HG02970 (cell line): ENCODE measurements at regions not wholly inside any gene's neighbourhood (a gene's known extent, or its start where the extent isn't known, plus 50 kb on each side); places are given as distances from the start of the nearest gene placed in this dataset.

Experiments
- ATAC-seq: cut with Tn5 transposase; IDR thresholded peaks from one replicate; pipeline ENCODE4 v1.9.1; 2021; ENCODE audit warnings: mild to moderate bottlenecking, moderate library complexity, moderate number of reproducible peaks; ENCODE audit not compliant: unreplicated experiment, low FRiP score

- no peak for ATAC-seq
These were observed 602.2 kb upstream of the CXADR start for GRCh38 chr21:16910435-16911165.

- no peak for ATAC-seq
These were observed 601.7 kb upstream of the CXADR start for GRCh38 chr21:16911166-16911607.

GRCh38 chr21:16912075-16912474, 600.8 kb upstream of the CXADR start:
- ATAC-seq = no peak

- no peak for ATAC-seq
These were observed 599.8 kb upstream of the CXADR start for GRCh38 chr21:16913010-16913409.

GRCh38 chr21:16928439-16928838, 584.4 kb upstream of the CXADR start:
- ATAC-seq = no peak

- no peak for ATAC-seq
These were observed 580.5 kb upstream of the CXADR start for GRCh38 chr21:16932314-16932713.

- no peak for ATAC-seq
These were observed 570.1 kb upstream of the CXADR start for GRCh38 chr21:16942703-16943102.

GRCh38 chr21:16943231-16943630, 569.6 kb upstream of the CXADR start:
- ATAC-seq = no peak

- ATAC-seq = no peak
These were observed 567.3 kb upstream of the CXADR start for GRCh38 chr21:16945580-16945979.

GRCh38 chr21:16956824-16957223, 556.0 kb upstream of the CXADR start:
- ATAC-seq = no peak

GRCh38 chr21:16965424-16965823, 547.4 kb upstream of the CXADR start:
- no peak for ATAC-seq

GRCh38 chr21:16968436-16968835, 544.4 kb upstream of the CXADR start:
- ATAC-seq = no peak

GRCh38 chr21:16969636-16970035, 543.2 kb upstream of the CXADR start:
- no peak for ATAC-seq

GRCh38 chr21:16974060-16974459, 538.8 kb upstream of the CXADR start:
- no peak for ATAC-seq

- no peak for ATAC-seq
These were observed 536.6 kb upstream of the CXADR start for GRCh38 chr21:16976193-16976592.

GRCh38 chr21:16978309-16978895, 534.4 kb upstream of the CXADR start:
- ATAC-seq = no peak

- ATAC-seq = no peak
These were observed 533.3 kb upstream of the CXADR start for GRCh38 chr21:16979574-16979973.

GRCh38 chr21:16983420-16983819, 529.4 kb upstream of the CXADR start:
- ATAC-seq = no peak

GRCh38 chr21:16992448-16992847, 520.4 kb upstream of the CXADR start:
- no peak for ATAC-seq

GRCh38 chr21:16993416-16994038, 519.3 kb upstream of the CXADR start:
- no peak for ATAC-seq

- no peak for ATAC-seq
These were observed 510.1 kb upstream of the CXADR start for GRCh38 chr21:17002594-17003257.
